Large intestine (tissue), 3 donors: ENCODE measurements at regions not wholly inside any gene's neighbourhood (a gene's known extent, or its start where the extent isn't known, plus 50 kb on each side); places are given as distances from the start of the nearest gene placed in this dataset.

Source experiments
- DNase-seq, 2 donors: peaks; one replicate each; pipeline versions ENCODE4 v3.0.0 to v3.0.0-alpha.2; 2013
- H3K27ac ChIP-seq: one replicate; pipeline ENCODE4 v1.5.1; 2013; ENCODE audit warnings: low read length
- H3K27me3 ChIP-seq: 2 replicates; pipeline ENCODE4 v1.6.1; 2013; ENCODE audit warnings: low read length; ENCODE audit not compliant: control insufficient read depth, insufficient read depth
- H3K36me3 ChIP-seq: 2 replicates; pipeline ENCODE4 v1.6.1; 2013; ENCODE audit warnings: low read length; ENCODE audit not compliant: control insufficient read depth, insufficient read depth
- H3K4me1 ChIP-seq: one replicate; pipeline ENCODE4 v1.6.1; 2013; ENCODE audit warnings: low read length; ENCODE audit not compliant: control insufficient read depth, insufficient read depth
- H3K4me3 ChIP-seq: one replicate; pipeline ENCODE4 v1.5.1; 2013; ENCODE audit warnings: low read length
- H3K9me3 ChIP-seq: one replicate; pipeline ENCODE4 v1.6.1; 2013; ENCODE audit warnings: mild to moderate bottlenecking, low read depth, low read length, moderate library complexity; ENCODE audit not compliant: control insufficient read depth
- WGBS: methylation state at CpG from one replicate; pipeline ENCODE4 v1.1.5; 2013; ENCODE audit warnings: low lambda C conversion rate; ENCODE audit not compliant: insufficient coverage; 5-methylcytosine and 5-hydroxymethylcytosine counted together

GRCh38 chr5:119991625-119992024 is 362.3 kb downstream of the FAM170A start:
- Histone ChIP-seq H3K4me3 (no peak overlapping the region), H3K27me3 (no peaks in the 10 kb centered on the region), H3K36me3 (no peaks in the 10 kb centered on the region), H3K4me1 (no peaks in the 10 kb centered on the region), H3K9me3 (no peaks in the 10 kb centered on the region), H3K27ac (no peak overlapping the region)
- no peak for DNase-seq
- no CpG with 5 or more reads among the region's 3 CpGs for WGBS

- H3K4me3 ChIP-seq: no peak overlapping the region
- no peaks in the 10 kb centered on the region for H3K36me3 ChIP-seq
- no CpG with 5 or more reads among the region's 2 CpGs for WGBS
- DNase-seq: no peak
- no peaks in the 10 kb centered on the region for H3K27me3 ChIP-seq
- no peaks in the 10 kb centered on the region for H3K9me3 ChIP-seq
- H3K4me1 ChIP-seq: no peaks in the 10 kb centered on the region
- H3K27ac ChIP-seq: no peak overlapping the region
Measured at GRCh38 chr5:119996128-119996527, 366.8 kb downstream of the FAM170A start.

GRCh38 chr5:120007598-120007997 is 378.2 kb downstream of the FAM170A start:
- Histone ChIP-seq H3K9me3 (no peaks in the 10 kb centered on the region), H3K4me1 (no peaks in the 10 kb centered on the region), H3K27ac (no peak overlapping the region), H3K4me3 (no peak overlapping the region), H3K27me3 (no peaks in the 10 kb centered on the region), H3K36me3 (no peaks in the 10 kb centered on the region)
- WGBS: 0% methylated on average over 1 of the region's 4 CpGs
- no peak for DNase-seq

GRCh38 chr5:120012431-120012830 is 383.1 kb downstream of the FAM170A start:
- H3K4me3 ChIP-seq: no peak overlapping the region
- no peaks in the 10 kb centered on the region for H3K27me3 ChIP-seq
- no CpG with 5 or more reads among the region's 1 CpG for WGBS
- H3K4me1 ChIP-seq: no peaks in the 10 kb centered on the region
- DNase-seq: no peak
- no peaks in the 10 kb centered on the region for H3K36me3 ChIP-seq
- H3K27ac ChIP-seq: no peak overlapping the region
- H3K9me3 ChIP-seq: no peaks in the 10 kb centered on the region

GRCh38 chr5:120014535-120014934 is 385.2 kb downstream of the FAM170A start:
- no peaks in the 10 kb centered on the region for H3K36me3 ChIP-seq

GRCh38 chr5:120016717-120017382 is 387.5 kb downstream of the FAM170A start:
- Histone ChIP-seq H3K27ac (no peak overlapping the region), H3K4me1 (no peaks in the 10 kb centered on the region), H3K9me3 (no peaks in the 10 kb centered on the region), H3K27me3 (no peaks in the 10 kb centered on the region), H3K36me3 (no peaks in the 10 kb centered on the region), H3K4me3 (no peak overlapping the region)
- no peak for DNase-seq
- no CpG with 5 or more reads among the region's 2 CpGs for WGBS

More at GRCh38 chr5:120014535-120014934, 385.2 kb downstream of the FAM170A start:
- Histone ChIP-seq H3K4me3 (no peak overlapping the region), H3K4me1 (no peaks in the 10 kb centered on the region), H3K27ac (no peak overlapping the region), H3K9me3 (no peaks in the 10 kb centered on the region), H3K27me3 (no peaks in the 10 kb centered on the region)
- DNase-seq: no peak
- WGBS: 64% methylated on average over 2 of the region's 3 CpGs

- no peak for DNase-seq
- no peaks in the 10 kb centered on the region for H3K9me3 ChIP-seq
- no peak overlapping the region for H3K27ac ChIP-seq
- H3K27me3 ChIP-seq: no peaks in the 10 kb centered on the region
- no peak overlapping the region for H3K4me3 ChIP-seq
- H3K36me3 ChIP-seq: no peaks in the 10 kb centered on the region
- no peaks in the 10 kb centered on the region for H3K4me1 ChIP-seq
Measured at GRCh38 chr5:120017513-120017912, 388.2 kb downstream of the FAM170A start.

GRCh38 chr5:120035181-120035580 is 405.8 kb downstream of the FAM170A start:
- Histone ChIP-seq H3K27me3 (no peaks in the 10 kb centered on the region), H3K4me3 (no peak overlapping the region), H3K9me3 (no peaks in the 10 kb centered on the region), H3K36me3 (no peaks in the 10 kb centered on the region), H3K4me1 (no peaks in the 10 kb centered on the region), H3K27ac (no peak overlapping the region)
- DNase-seq: no peak

GRCh38 chr5:120035815-120036577 is 406.6 kb downstream of the FAM170A start:
- H3K36me3 ChIP-seq: no peaks in the 10 kb centered on the region
- H3K27ac ChIP-seq: no peak overlapping the region
- WGBS: 93% methylated on average over 5 of the region's 16 CpGs
- no peaks in the 10 kb centered on the region for H3K4me1 ChIP-seq
- no peaks in the 10 kb centered on the region for H3K9me3 ChIP-seq
- no peaks in the 10 kb centered on the region for H3K27me3 ChIP-seq
- H3K4me3 ChIP-seq: no peak overlapping the region
- no peak for DNase-seq

GRCh38 chr5:120037451-120037850 is 408.1 kb downstream of the FAM170A start:
- Histone ChIP-seq H3K27me3 (no peaks in the 10 kb centered on the region), H3K4me1 (no peaks in the 10 kb centered on the region), H3K27ac (no peak overlapping the region), H3K9me3 (no peaks in the 10 kb centered on the region), H3K36me3 (no peaks in the 10 kb centered on the region), H3K4me3 (no peak overlapping the region)
- DNase-seq: no peak
- WGBS: 92% methylated on average over 3 of the region's 3 CpGs

GRCh38 chr5:120039111-120039510 is 409.8 kb downstream of the FAM170A start:
- Histone ChIP-seq H3K9me3 (no peaks in the 10 kb centered on the region), H3K27ac (no peak overlapping the region), H3K27me3 (no peaks in the 10 kb centered on the region), H3K4me1 (no peaks in the 10 kb centered on the region), H3K4me3 (no peak overlapping the region), H3K36me3 (no peaks in the 10 kb centered on the region)
- no peak for DNase-seq
- 38% methylated on average over 1 of the region's 3 CpGs for WGBS
